H54 (cell line): ENCODE measurements at regions not wholly inside any gene's neighbourhood (a gene's known extent, or its start where the extent isn't known, plus 50 kb on each side); places are given as distances from the start of the nearest gene placed in this dataset.
"Not testable (repeated sequence)": the region's sequence is repeated elsewhere in the genome, so short reads cannot be mapped to it uniquely, and the experiment has no call there.

ENCODE experiments used
- DNase-seq: peaks from one replicate; pipeline ENCODE4 v3.0.0; 2011; ENCODE audit warnings: low spot score, mixed read lengths; ENCODE audit not compliant: insufficient read length
- FAIRE-seq: peaks from 3 replicates; lab custom pipeline; 2011; peaks lifted over from hg19 to GRCh38; lab: Jason Lieb, UNC
- POLR2A ChIP-seq: IDR thresholded peaks from 2 replicates; pipeline ENCODE4 v1.6.1; 2011; ENCODE audit warnings: low read depth, mild to moderate bottlenecking, low read length

DNA sequence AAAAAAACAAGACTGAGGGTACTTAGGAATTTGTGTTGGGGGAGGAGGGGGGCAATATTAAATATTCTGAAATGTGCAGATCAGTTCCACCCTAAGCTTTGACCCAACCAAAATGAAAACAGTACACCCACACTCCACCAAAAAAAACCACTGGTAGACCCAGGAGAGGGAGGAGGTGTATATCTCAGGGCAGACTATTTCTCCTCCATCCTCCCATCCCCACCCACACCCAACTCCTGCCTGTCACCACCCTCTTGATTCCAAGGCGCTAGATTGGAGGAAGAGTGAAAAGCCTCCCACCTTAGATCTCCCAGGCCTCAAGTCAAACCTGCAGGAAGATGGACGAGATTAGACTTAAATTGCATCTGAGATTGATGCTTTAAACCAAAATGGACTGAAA, 76.6 kb upstream of the SRD5A3 start:
- no peak for TF ChIP-seq POLR2A
- DNase-seq (no peak), FAIRE-seq (no peak)

- no peak for FAIRE-seq
- no peak for DNase-seq
- TF ChIP-seq POLR2A = no peak
These were observed 76.0 kb upstream of the SRD5A3 start for GRCh38 chr4:55269995-55270394.

- FAIRE-seq (no peak), DNase-seq (no peak)
- TF ChIP-seq POLR2A = no peak
These were observed 75.6 kb upstream of the SRD5A3 start for GRCh38 chr4:55270481-55270880.

DNA sequence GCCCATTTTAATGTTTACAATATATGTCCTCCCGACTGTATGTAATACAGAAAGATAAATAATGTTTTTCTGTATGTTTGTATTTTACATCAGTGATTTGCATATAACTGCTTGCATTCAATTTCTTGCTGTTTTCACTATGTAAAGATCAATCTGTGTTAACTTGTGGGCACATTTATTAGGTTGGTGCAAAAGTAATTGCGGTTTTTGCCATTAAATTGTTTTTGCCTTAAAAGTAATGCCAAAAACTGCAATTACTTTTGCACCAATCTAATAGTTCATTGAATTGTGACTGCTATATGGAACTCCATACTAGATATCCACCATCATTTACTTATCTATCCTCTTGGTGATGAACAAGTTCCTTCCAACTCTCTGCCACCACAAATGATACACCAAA, 73.9 kb upstream of the SRD5A3 start:
- FAIRE-seq (no peak), DNase-seq (no peak)
- TF ChIP-seq POLR2A = no peak

DNA sequence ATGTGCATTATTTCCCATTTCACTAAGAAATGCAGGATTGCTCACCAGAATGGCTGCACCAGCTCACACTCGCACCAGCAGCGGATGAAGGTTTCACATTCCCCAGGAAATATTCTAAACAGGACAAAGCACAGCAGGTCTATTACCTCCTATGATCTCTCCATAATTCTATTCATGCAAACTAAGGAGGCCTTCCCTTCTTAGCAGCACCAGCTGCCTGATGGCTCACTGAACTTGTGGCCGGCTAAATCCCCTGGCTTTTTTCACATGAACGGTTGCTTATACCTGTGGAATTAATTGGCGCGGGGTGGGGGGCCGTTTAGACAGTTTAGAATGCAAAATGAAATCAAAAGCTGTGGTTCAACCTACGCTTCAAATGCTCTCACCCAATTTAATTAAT, 73.5 kb upstream of the SRD5A3 start:
- FAIRE-seq (no peak), DNase-seq (no peak)
- TF ChIP-seq POLR2A = no peak

- FAIRE-seq = no peak
- TF ChIP-seq POLR2A = no peak
- no peak for DNase-seq
These were observed 69.0 kb upstream of the SRD5A3 start for GRCh38 chr4:55277011-55277410.

DNA sequence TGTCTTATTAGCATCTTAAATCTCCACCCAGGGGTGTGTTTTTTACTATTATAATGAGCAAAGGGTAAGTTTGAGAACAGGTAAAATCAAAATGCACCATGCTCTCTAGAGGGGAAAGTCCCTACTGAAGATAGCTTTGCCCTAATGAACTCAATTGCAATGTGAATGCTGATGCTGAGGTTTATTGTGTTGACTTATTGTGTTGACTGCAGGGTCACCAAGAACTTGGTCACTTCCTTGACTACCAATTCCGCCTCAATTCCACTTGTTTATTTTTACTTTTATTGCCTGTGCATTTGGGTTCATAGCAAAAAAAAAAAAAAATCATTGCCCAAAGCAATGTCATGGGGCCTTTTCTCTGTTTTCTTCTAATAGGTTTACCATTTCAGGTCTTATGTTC, 67.7 kb upstream of the SRD5A3 start:
- no peak for TF ChIP-seq POLR2A
- FAIRE-seq (no peak), DNase-seq (no peak)

GRCh38 chr4:55280474-55280873, 65.6 kb upstream of the SRD5A3 start:
- FAIRE-seq, DNase-seq: not testable (repeated sequence)

GRCh38 chr4:55281118-55281683, 64.8 kb upstream of the SRD5A3 start:
- not testable (repeated sequence) for DNase-seq, FAIRE-seq

GRCh38 chr4:55284331-55284730, 61.7 kb upstream of the SRD5A3 start:
- no peak for DNase-seq
- TF ChIP-seq POLR2A = no peak
- FAIRE-seq = no peak

DNA sequence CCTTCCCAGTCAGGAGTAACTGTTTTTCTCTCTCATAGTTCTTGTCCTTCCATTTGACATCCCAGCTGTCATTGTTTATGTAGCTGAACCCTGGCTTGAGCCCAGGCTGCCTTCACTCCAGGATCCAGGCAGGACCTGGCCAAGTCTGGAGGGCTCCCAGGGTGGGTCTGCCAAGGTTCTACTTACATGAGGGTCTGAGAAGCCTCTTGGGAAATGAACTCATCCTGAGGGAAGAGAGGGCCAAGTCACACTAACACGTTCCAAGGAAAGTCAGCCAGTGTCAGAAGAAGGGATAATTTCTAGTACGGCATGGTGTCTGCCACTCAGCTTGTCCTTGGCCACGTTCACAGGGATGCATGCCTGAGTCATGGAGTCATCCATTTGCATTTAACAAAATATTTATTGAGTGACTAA, 54.8 kb upstream of the SRD5A3 start:
- no peak for FAIRE-seq
- no peak for TF ChIP-seq POLR2A
- no peak for DNase-seq

DNA sequence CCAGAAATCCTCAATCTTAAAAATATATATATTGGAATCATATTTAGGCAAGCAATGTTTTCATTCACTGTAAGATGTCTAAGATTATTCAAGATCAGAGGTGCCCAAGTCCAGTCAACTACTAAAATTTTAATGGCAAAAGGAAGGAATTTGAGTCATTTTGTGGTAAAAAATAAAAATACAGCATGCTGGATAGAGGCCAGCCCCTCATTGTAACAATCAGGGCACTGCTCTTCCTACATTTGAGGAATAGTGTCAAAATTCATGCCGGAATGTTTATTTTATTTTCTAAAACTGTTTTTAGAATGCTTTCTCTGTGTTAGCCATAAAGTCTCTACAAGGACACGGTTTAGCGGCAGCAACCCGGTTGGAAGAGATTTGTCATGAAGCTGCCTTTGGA, 49.9 kb upstream of the SRD5A3 start:
- no peak for FAIRE-seq
- DNase-seq = no peak
- no peak for TF ChIP-seq POLR2A
